Right renal pelvis (tissue), 4 donors: ENCODE measurements at regions not wholly inside any gene's neighbourhood (a gene's known extent, or its start where the extent isn't known, plus 50 kb on each side); places are given as distances from the start of the nearest gene placed in this dataset.
"Not testable (repeated sequence)": the region's sequence is repeated elsewhere in the genome, so short reads cannot be mapped to it uniquely, and the experiment has no call there.

Source experiments
- DNase-seq, 4 donors: peaks; one replicate each; pipeline ENCODE4 v3.0.0-alpha.2; 2013; ENCODE audit warnings: low read depth in 4 of 4, low spot score in 3 of 4, missing footprints in 1 of 4

DNA sequence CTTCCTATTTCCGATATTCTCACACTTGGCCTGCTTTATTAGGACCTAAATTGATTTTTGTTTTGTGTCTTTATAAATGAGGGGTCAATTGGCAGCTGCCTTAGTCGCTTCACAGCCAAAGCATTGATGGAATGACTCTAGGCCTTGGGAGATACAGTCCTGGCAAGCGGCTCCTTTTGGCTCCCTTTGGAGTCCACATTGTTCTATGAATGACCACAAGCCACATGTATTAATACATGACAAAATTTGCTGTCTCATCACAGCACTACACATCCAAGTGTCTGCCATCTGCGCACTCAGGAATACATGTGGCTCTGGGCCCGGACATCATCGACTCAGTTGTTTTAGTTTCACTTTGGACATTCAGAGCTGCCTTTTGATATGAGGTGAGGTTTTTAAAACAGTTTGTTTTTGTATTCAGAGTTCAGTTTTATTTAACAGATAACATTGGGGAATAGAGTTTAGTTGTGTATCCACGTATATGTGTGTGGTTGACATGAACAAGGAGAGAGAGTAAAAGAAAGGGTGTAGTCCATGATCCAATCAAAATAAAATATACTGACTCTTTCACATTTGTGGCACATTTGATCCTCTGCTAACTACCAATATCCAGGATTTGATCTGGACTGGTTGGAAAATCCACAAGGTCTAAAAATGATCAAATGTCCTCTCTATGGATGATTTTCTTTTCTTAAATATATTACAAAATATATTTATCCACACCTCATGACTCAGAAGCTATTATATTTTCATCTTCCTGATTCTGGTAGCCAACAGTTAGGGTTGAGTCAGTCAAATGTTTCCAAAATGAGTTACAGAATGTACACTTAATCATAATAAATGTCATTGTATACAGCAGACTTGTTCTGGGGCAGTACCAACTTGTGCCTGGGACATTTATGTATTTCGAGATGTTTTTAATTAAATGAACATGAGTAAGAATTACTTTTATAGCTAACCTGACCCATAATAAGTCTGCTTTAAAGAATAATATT lies 114.0 kb upstream of the MTAP start:
- DNase-seq = no peak

DNA sequence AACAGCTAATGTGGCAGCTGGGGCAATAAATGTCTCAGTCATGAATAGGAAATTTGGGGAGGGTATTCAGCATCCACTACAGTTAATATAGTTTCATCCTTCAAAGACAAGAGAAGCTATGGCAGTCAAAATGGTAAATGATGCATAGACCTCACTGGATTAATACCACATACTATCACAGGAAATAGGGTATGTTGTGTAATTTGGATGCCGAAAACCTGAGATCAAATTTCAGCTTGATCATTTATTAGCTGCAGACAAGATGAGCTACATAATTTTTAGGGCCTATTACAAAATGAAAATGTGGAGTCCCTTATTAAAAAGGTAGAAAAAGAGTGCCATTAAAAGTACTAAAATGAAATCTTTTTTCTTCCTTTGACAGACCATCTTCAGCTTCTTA lies 112.6 kb upstream of the MTAP start:
- no peak for DNase-seq

DNA sequence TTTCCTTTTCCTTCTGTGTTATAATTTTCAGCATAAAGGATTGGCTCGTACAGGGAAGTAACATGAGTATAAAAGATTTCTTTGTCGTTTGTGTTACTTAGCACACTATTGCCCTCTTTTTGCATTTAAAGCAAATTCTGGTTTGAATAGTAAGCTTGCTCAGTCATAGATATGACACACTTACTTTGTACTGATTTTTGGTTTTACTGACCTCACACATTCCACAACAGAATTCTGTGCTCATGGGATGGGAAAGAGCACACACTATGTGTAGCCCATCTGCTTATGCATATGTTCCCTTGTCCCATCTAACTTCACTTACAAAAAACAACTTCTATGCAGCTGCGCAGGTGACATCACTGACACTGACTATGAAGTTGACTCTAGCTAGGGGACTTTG lies 111.9 kb upstream of the MTAP start:
- no peak for DNase-seq

DNA sequence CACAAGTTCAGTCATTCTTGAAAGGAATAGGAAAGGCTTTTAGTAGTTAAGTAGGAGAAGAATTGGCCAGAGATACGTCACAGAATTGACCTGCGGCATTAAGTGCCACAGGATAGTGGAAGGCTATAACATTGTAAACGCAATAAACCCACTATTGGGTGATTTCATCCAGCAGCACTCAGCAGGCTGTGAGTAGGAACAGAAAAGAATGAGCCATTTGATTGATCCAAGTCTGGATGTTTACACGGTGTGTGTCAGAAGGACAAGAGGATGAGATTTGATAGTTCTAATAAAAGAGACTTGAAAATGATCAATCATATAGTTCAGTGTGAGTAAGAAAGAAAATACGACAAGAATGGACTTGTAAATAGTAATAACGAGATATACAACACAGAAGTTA lies 110.0 kb upstream of the MTAP start:
- no peak for DNase-seq

GRCh38 chr9:21694424-21694823 lies 108.0 kb upstream of the MTAP start:
- DNase-seq = no peak

- DNase-seq = no peak
Measured at GRCh38 chr9:21695443-21695842, 107.0 kb upstream of the MTAP start.

DNA sequence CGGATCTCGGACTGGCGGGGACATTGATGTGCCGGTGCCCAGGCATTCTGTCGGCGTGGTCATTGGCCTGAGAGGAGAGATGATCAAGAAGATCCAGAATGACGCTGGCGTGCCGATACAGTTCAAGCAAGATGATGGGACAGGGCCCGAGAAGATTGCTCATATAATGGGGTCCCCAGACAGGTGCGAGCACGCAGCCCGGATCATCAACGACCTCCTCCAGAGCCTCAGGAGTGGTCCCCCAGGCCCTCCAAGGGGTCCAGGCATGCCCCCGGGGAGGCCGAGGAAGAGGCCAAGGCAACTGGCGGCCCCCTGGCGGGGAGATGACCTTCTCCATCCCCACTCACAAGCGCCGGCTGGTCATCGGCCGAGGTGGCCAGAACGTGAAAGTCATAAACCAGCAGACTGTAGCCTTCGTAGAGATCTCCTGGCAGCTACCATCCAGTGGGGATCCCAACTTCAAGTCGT lies 106.5 kb upstream of the MTAP start:
- no peak for DNase-seq

DNA sequence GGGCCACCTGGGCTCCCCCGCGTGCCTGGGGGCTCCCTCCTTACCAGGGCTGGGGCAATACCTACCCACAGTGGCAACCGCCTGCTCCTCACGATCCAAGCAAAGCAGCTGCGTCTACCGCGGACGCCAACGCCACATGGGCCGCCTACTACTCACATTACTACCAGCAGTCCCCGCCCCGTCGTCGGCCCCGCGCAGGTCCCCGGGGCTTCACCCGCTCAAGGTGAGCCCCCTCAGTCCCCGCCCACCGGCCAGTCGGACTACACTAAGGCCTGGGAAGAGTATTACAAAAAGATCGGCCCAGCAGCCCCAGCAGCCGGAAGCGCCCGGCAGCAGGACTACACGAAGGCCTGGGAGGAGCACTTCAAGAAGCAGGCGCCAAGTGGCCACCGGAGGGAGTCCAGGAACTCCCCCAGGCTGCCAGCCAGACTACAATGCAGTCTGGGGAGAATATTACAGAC lies 106.0 kb upstream of the MTAP start:
- DNase-seq = no peak

GRCh38 chr9:21708260-21708711 lies 94.2 kb upstream of the MTAP start:
- no peak for DNase-seq

- no peak for DNase-seq
Measured at GRCh38 chr9:21708856-21709255, 93.6 kb upstream of the MTAP start.

- DNase-seq = peak in 3 of 4 donors; percentile 4 to 12 (median 6)
Measured at GRCh38 chr9:21709464-21710058, 92.9 kb upstream of the MTAP start.

- DNase-seq = no peak
Measured at GRCh38 chr9:21710548-21711191, 91.8 kb upstream of the MTAP start.

DNA sequence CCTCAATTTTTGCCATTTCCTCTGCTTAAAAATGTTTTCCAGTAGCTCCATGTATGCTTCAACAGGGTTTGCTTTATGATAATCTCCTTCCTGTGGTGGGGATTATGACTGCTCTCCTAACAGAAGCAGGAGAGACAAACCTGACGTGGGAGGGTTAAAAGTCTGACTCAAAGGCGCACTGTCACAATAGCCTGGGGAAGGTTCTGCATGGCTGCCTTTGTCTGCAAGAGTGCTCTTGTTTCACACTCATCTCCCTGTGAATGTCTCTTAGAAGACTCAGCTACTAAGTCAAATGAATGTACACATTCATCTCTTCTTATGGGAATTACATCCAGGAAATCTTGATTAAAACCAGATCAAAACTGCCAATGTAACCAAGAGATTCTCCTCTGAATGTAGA lies 90.9 kb upstream of the MTAP start:
- DNase-seq = no peak

DNA sequence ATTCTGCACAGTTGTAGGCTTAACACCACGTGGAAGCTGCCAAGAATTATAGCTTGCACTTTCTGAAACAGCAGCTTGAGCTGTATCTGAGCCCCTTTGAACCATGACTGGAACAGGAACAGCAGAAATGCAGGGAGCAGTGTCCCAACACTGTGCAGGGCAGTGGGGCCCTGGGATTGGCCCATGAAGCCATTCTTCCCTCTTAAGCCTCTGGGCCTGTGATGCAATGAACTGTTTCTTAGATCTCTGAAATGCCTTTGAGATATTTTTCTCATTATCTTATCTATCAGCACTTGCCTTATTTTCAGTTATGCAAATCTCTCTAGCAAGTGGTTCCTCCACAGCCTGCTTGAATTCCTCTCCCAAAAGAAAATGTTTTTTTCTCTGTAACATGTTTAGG lies 87.0 kb upstream of the MTAP start:
- no peak for DNase-seq

DNA sequence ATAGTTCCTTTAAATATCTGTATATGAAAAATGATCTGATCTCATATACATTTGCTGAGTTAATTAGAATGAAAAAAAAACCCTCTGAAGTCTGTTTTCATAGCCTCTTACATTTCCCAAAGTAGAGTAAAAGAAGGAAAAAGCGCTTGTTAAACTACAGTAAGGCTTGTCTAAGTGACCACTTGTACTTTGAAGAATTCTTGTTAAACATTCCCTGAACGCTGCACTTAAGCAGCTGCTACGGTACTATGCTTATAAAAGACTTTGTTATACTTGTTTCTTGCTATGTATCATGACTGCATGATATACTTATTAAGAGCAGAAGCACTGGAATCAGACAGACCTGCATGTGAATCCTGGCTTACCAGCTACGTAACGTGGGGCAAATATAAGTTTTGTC lies 81.7 kb upstream of the MTAP start:
- DNase-seq = no peak

DNA sequence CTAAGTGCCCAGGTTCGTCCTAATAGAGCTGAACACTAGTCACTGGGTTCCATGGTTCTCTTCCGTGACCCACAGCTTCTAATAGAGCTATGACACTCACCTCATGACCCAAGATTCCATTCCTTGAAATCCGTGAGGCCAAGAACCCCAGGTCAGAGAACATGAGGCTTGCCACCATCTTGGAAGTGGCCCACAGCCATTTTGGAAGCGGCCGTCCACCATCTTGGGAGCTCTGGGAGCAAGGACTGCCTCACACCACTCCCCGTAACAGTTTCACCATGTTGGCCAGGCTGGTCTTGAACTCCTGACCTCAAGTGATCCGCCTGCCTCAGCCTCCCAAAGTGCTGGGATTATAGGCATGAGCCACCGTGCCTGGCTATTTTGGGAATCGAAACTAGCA lies 75.0 kb upstream of the MTAP start:
- DNase-seq = not testable (repeated sequence)

- no peak for DNase-seq
Measured at GRCh38 chr9:21728781-21729180, 73.7 kb upstream of the MTAP start.

- DNase-seq = no peak
Measured at GRCh38 chr9:21729648-21730047, 72.8 kb upstream of the MTAP start.

GRCh38 chr9:21730899-21731298 lies 71.5 kb upstream of the MTAP start:
- DNase-seq = no peak

DNA sequence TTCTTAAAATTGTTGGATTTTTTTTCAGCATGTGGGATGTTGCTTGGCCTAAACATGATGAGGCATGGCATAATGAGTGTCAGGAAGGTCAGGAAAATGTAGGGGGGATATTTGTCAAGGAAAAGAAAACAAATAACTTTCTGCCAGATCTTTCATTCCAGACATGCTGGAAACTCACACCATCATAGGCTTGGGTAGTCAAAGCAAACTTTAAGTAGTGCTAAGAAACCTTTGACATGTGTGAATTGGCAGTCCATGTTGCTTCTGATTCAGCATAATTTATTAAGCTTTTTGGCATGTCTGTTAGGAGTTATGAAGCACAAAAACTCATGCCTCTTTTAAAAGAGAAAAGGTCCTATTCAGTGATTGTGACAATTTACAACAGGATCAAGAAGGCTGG lies 61.3 kb upstream of the MTAP start:
- DNase-seq = peak in 1 of 4 donors; percentile 4

- DNase-seq = no peak
Measured at GRCh38 chr9:21744320-21744719, 58.1 kb upstream of the MTAP start.
